BJ (cell line): ENCODE measurements at regions not wholly inside any gene's neighbourhood (a gene's known extent, or its start where the extent isn't known, plus 50 kb on each side); places are given as distances from the start of the nearest gene placed in this dataset.
"Not testable (repeated sequence)": the region's sequence is repeated elsewhere in the genome, so short reads cannot be mapped to it uniquely, and the experiment has no call there.

Experiments used
- CTCF ChIA-PET: fragments of 350-600 bp; formaldehyde crosslinking; extraction: SDS; loops from one replicate; lab custom pipeline; 2021; ENCODE audit warnings: antibody characterized with exemption, inconsistent platforms; lab: Yijun Ruan, JAX
- POLR2A ChIA-PET: fragments of 300-600 bp; sonication (Branson Sonifier 250); formaldehyde crosslinking; extraction: SDS; loops from one replicate; lab custom pipeline; 2021; ENCODE audit warnings: antibody characterized with exemption; lab: Charles Lee
- DNase-seq: peaks from one replicate; pipeline ENCODE4 v3.0.0-alpha.2; 2011; ENCODE audit warnings: low read depth
- H3K27me3 ChIP-seq: 2 replicates; pipeline ENCODE4 v1.6.0; 2011; ENCODE audit warnings: low read length; ENCODE audit not compliant: control insufficient read depth, insufficient read depth
- H3K36me3 ChIP-seq: 2 replicates; pipeline ENCODE4 v1.5.1; 2011; ENCODE audit warnings: low read length; ENCODE audit not compliant: control insufficient read depth, insufficient read depth
- H3K4me3 ChIP-seq: 2 replicates; pipeline ENCODE4 v1.5.1; 2011; ENCODE audit warnings: low read depth, mild to moderate bottlenecking, control low read depth, low read length
- TF ChIP-seq, protein P1 (sequence below): IDR thresholded peaks from 2 replicates; pipeline ENCODE4 v1.5.1; 2011; ENCODE audit warnings: low read depth, mild to moderate bottlenecking, control low read depth, inconsistent platforms, low read length, moderate library complexity; ENCODE audit not compliant: insufficient read depth

DNA sequence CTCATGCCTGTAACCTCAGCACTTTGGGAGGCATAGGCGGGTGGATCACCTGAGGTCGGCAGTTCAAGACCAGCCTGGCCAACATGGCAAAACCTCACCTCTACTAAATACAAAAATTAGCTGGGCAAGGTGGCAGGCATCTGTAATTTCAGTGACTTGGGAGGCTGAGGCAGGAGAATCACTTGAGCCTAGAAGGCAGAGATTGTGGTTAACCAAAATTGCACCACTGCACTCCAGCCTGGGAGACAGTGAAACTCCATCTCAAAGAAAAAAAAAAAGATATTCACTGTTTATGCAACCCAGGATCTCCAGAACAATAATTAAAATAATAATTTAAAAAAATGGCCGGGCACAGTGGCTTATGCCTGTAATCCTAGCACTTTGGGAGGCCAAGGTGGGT lies 247.5 kb downstream of the LIPI start:
- H3K27me3 ChIP-seq, H3K36me3 ChIP-seq, POLR2A ChIA-PET, H3K4me3 ChIP-seq, CTCF ChIA-PET, DNase-seq: not testable (repeated sequence)

DNA sequence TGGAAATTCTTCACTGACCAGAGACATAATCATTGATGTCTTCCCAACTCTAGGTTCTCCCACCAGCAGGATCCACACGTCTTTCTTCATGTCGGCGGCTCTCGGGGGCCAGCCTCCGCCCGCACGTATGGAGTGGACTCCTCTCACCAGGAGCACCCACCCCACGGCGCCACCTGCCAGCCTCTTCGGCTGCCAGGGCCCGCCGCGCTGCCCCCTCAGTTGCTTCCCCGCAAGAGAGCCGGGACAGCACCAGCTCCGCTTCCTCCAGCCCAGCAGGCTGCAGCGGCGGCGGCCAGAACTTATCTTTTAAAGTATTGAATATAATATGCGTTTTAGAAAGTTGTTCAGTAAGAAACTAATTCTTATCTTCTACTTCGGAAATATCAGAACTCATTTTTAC lies 273.5 kb downstream of the LIPI start:
- ChIA-PET CTCF (no interaction called here), POLR2A (no interaction called here)
- TF ChIP-seq, protein P1, sequence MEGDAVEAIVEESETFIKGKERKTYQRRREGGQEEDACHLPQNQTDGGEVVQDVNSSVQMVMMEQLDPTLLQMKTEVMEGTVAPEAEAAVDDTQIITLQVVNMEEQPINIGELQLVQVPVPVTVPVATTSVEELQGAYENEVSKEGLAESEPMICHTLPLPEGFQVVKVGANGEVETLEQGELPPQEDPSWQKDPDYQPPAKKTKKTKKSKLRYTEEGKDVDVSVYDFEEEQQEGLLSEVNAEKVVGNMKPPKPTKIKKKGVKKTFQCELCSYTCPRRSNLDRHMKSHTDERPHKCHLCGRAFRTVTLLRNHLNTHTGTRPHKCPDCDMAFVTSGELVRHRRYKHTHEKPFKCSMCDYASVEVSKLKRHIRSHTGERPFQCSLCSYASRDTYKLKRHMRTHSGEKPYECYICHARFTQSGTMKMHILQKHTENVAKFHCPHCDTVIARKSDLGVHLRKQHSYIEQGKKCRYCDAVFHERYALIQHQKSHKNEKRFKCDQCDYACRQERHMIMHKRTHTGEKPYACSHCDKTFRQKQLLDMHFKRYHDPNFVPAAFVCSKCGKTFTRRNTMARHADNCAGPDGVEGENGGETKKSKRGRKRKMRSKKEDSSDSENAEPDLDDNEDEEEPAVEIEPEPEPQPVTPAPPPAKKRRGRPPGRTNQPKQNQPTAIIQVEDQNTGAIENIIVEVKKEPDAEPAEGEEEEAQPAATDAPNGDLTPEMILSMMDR: no peak
- Histone ChIP-seq H3K4me3 (no peak overlapping the region), H3K27me3 (no peaks in the 10 kb centered on the region), H3K36me3 (no peaks in the 10 kb centered on the region)
- DNase-seq: no peak

DNA sequence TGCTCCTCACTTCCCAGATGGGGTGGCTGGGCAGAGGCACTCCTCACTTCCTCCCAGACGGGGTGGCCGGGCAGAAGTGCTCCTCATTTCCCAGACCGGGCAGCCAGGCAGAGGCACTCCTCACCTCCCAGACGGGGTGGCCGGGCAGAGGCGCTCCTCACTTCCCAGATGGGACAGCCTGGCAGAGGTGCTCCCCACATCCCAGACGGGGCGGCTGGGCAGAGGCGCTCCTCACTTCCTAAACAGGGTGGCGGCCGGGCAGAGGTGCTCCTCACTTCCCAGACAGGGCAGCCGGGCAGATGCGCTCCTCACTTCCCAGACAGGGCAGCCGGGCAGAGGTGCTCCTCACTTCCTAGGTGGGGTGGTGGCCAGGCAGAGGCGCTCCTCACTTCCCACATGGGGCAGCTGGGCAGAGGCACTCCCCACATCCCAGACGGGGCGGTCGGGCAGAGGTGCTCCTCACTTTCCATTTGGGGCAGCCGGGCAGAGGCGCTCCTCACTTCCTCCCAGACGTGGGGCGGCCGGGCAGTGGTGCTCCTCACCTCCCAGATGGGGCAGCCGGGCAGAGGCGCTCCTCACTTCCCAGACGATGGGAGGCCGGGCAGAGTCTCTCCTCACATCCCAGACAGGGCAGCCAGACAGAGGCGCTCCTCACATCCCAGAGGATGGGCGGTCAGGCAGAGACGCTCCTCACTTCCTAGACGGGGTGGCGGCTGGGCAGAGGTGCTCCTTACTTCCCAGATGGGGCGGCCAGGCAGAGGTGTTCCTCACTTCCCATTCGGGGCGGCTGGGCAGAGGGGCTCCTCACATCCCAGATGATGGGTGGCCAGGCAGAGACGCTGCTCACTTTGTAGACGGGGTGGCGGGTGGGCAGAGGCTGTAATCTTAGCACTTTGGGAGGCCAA lies 274.5 kb downstream of the LIPI start:
- DNase-seq, H3K36me3 ChIP-seq, POLR2A ChIA-PET, H3K27me3 ChIP-seq, H3K4me3 ChIP-seq, CTCF ChIA-PET: not testable (repeated sequence)

DNA sequence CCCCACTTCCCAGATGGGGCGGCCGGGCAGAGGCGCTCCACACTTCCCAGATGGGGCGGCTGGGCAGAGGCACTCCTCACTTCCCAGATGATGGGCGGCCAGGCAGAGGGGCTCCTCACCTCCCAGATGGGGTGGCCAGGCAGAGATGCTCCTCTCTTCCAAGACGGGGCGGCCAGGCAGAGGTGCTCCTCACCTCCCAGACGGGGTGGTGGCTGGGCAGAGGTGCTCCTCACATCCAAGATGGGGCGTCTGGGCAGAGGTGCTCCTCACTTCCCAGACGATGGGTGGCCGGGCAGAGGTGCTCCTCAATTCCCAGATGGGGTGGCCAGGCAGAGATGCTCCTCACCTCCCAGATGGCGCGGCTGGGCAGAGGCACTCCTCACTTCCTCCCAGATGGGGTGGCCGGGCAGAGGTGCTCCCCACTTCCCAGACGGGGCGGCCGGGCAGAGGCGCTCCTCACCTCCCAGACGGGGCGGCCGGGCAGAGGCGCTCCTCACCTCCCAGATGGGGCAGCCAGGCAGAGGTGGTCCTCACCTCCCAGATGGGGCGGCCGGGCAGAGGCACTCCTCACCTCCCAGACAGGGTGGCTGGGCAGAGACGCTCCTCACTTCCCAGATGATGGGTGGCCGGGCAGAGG lies 275.2 kb downstream of the LIPI start:
- DNase-seq, CTCF ChIA-PET, H3K27me3 ChIP-seq, H3K4me3 ChIP-seq, H3K36me3 ChIP-seq, POLR2A ChIA-PET: not testable (repeated sequence)

DNA sequence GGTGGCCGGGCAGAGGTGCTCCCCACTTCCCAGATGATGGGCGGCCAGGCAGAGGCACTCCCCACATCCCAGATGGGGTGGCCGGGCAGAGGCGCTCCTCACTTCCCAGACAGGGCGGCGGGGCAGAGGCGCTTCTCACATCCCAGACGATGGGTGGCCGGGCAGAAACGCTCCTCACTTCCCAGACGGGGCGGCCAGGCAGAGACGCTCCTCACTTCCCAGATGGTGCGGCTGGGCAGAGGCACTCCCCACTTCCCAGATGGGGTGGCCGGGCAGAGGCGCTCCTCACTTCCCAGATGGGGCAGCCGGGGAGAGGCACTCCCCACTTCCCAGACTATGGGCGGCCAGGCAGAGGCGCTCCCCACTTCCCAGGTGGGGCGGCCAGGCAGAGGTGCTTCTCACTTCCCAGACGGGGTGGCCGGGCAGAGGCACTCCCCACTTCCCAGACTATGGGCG lies 275.8 kb downstream of the LIPI start:
- DNase-seq, POLR2A ChIA-PET, H3K4me3 ChIP-seq, CTCF ChIA-PET, H3K36me3 ChIP-seq, H3K27me3 ChIP-seq: not testable (repeated sequence)

DNA sequence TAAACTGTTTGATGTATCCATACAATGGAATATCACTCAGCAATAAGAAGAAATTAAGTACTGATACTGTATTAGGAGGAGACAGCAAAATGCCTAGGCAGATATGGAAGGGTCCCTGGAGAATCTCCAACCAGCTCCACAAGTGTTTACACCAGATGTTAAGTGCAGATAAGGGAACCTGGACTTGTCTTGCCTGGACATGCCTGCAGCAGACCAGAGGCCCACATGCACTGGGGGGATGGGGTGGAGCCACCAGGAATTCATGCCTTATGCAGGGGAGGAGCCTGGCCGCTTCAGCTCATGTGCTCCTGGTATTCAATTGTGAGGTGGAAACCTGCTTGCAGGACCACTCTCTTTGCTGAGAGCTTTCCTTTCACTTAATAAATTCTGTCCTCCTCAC lies 287.6 kb downstream of the LIPI start:
- H3K27me3 ChIP-seq, DNase-seq, CTCF ChIA-PET, H3K36me3 ChIP-seq, POLR2A ChIA-PET, H3K4me3 ChIP-seq: not testable (repeated sequence)

DNA sequence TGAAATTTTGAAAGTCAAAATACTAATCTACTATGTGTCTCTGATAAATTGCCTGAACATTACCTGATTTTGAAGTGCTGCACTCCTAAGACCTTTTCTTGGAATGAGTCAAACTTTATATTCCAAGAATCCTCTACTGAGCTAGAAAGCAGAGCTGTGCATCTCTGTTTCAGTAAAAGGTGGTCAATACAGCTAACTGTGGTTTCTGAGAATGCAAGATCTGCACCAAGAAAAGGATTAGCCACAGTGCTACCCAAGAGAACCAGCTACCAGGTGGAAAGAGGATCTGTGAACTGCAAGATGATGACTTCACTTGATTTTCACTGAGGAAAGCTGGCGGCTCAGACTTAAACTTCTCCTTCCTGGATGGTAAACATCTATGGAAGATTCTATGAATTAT lies 289.3 kb downstream of the LIPI start:
- DNase-seq, CTCF ChIA-PET, POLR2A ChIA-PET, H3K36me3 ChIP-seq, H3K4me3 ChIP-seq, H3K27me3 ChIP-seq: not testable (repeated sequence)

DNA sequence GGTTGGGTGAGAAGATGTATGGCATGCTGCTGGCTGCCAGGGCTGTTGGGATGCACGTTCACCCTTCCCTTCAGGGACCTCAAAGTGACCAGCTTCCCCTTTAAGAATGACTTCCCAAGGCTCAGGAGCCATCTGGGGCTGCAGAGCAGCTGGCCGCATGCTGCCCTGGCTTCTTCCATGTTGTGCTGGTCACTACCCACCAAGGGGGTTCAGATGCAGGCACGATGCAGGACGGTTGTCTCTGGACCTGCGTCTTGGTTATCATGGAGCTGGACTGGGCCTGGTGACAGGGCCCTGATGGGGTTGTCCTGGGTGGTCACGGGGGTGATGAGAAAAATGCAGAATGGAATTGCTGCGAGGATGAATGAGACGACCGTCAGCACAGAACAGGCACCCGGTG lies 297.8 kb downstream of the POTED start:
- POLR2A ChIA-PET, CTCF ChIA-PET, H3K27me3 ChIP-seq, H3K4me3 ChIP-seq, DNase-seq, H3K36me3 ChIP-seq: not testable (repeated sequence)

DNA sequence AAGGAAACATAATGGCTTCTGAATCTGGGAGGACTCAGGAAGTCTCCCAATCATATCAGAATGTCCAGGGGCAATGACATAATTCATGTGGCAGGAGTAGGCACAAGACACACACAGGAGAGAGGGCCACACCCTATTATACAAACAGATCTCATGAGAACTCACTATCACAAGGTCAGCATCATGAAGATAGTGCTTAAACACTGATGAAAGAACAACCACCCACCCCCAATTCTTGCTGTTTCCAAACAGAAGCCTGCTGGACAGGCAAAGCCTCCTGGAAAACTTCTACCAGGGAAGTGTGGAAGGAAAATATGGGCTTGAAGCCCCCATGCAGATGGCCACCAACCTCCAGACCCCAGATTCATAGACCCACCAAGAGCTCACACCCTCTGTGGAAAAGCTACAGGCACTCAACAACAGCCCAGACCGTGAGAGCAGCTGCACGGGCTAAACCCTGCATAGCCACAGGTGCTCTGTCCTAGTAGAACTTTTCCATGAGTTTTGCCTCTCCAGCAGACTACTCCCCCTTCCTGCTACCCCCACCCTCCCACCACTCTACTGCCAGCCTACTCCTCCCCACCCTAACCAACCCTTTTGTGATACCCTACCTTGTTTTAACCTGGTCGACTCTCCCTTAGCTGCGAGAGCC lies 287.1 kb downstream of the POTED start:
- POLR2A ChIA-PET, DNase-seq, CTCF ChIA-PET, H3K27me3 ChIP-seq, H3K4me3 ChIP-seq, H3K36me3 ChIP-seq: not testable (repeated sequence)

DNA sequence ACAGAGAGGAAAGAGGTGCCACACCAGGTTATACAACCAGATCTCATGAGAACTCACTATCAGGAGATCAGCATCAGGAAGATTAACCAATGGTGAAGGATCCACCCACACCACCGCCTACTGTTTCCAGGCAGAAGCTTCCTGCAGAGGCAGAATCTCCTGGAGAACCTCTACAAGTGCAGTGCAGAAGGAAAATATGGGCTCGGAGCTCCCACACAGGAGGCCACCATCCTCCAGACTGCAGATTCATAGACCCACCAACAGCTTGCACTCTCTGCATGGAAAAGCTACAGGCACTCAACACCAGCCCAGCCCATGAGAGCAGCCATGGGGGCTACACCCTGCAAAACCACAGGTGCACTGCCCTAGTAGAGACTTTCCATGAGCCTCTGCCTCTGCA lies 284.0 kb downstream of the POTED start:
- CTCF ChIA-PET, POLR2A ChIA-PET, H3K36me3 ChIP-seq, DNase-seq, H3K27me3 ChIP-seq, H3K4me3 ChIP-seq: not testable (repeated sequence)

DNA sequence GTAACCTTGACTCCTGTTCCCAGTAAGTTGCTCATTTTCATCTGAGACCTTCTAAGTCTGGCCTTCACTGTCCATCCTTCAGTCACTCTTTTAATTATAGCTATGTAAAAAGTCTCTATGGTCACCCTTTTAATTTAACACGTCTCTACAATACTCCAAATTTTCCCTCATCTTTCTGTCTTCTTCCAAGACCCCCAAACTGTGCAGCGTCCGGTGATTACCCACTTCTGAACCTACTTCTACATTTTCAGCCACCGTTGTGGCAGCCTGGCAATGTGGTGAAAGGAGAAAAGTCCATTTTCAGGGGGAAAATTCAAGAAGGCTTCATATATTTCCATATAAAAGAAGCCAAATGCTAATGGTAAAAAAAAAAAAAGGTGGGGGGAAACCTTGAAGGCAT lies 283.4 kb downstream of the POTED start:
- CTCF ChIA-PET, DNase-seq, H3K4me3 ChIP-seq, H3K36me3 ChIP-seq, H3K27me3 ChIP-seq, POLR2A ChIA-PET: not testable (repeated sequence)
